Stimulated activated CD8-positive, alpha-beta memory T cell treated with anti-CD3 and anti-CD28 coated beads, Interleukin-7, amount 100 ng/mL, for 4 hours (primary cell): ENCODE measurements at regions not wholly inside any gene's neighbourhood (a gene's known extent, or its start where the extent isn't known, plus 50 kb on each side); places are given as distances from the start of the nearest gene placed in this dataset.

Source experiments
- DNase-seq, 2 donors: peaks; one replicate each; pipeline ENCODE4 v3.0.0-alpha.2; 2020; ENCODE audit warnings: low read depth in 2 of 2

GRCh38 chr12:116456330-116457082 lies 102.7 kb upstream of the MAP1LC3B2 start:
- no peak for DNase-seq

DNA sequence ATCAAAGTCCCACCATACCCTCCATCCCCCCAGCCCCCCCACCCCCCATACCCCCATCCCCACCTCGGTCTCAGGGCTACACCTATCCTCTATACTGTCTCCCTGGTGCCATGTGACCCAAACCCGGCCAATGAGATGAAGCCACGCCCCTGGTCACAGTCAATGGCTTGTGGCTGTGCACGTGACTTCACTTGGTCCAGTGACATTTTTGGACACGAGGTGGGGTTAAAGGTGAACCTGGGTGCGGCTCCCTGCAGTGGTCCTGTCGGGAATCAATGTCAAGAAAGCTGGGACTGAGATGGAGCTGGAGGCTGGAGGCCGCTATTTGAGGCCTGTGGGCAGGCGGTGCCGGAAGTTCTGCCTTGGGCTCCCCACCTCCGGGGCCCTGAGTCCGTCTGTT lies 100.7 kb upstream of the MAP1LC3B2 start:
- DNase-seq = no peak

DNA sequence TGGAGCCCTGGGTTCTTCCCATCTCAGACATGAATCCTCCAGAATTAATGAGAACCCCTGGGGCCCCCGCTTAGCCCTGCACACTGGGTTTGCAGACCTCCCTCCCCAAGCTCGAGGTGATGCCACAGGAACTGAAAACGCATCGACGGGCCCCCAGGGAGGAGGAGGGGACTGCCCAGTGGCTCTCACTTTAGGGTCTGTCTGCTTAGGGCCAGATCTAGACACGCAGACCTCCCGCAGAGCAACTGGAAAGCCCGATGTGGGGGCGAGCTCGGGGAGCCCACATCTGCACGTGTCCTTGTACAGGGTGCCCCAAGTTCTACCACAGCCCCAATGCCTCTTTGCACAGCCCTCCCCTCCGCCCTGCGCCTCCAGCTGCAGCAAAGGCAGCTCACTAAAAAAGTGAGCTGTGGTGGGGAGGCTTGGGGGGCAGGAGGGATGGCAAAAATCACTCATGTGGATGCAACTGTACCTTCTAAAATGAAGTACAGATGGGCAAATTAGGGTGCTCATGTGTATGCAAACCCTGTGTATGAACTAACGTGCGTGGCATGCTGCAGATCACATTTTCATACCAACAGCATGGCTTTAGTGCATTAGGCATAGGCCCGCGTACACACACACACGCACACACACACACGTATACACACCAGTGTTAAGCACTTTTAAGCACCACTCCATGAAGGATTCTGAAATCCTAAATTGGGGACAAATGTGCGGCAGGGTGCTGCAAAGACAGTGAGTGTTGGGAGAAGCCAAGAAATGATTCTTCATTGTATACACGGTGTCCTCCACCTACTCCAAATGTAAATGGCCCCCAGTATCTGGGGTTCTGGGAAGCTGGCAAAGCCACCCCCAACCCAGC lies 99.9 kb upstream of the MAP1LC3B2 start:
- no peak for DNase-seq

- DNase-seq = no peak
Observed at GRCh38 chr12:116459916-116460663, 99.1 kb upstream of the MAP1LC3B2 start.

DNA sequence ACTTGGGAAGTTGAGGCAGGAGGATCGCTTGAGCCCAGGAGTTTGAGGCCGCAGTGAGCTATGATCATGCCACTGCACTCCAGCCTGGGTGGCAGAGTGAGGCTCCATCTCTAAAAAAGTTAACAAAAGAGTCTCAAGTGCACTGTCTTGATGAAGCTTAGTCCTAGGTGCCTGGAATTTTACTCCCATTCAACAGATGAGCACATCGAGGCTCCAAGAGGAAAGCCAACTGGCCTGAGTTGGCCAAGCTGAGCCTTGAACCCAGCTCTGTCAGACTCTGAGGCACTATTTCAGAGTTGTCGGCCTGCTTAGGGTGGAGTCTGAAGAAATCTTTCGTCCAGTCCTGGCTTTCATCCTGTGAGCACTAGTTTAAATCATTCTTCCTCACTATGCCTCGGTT lies 98.1 kb upstream of the MAP1LC3B2 start:
- no peak for DNase-seq

GRCh38 chr12:116463366-116463765 lies 95.8 kb upstream of the MAP1LC3B2 start:
- DNase-seq = no peak

DNA sequence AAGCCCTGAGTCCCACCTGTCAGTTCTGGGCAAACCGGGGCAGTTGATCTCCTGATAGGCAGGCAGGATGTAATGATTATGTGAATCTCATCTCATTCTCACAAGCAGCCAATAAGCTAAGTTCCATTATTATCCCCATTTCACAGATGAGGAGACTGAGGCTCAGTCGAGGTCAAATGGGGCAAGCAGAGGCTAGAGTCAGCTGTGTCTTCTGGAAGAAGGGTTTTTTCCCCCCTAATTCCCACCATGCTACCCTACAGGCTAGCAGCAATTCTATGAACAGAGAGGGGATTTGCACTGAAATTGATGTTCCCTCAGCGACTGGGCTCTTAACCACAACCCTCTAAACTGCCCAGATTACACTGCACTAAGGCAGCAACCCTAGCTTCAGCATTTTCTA lies 93.8 kb upstream of the MAP1LC3B2 start:
- DNase-seq = no peak

DNA sequence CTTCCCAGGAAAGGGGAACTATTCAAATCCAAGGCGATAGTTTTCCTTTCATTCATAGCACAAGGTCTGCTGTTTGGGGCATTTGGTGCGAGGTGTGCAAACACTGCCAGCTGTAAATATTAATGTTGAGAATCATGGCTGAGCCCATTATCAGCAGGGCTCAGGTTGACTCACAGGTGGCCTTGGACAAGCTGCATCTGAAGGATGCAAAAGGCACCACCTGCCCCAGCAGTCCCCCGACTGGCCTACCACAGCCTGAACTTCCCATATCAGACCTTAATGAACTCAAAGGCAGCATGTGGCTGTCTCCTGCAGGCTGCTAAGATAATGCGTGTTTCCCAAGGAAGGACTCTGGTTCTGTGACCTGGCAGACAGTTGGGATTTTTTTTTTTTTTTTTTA lies 93.3 kb upstream of the MAP1LC3B2 start:
- no peak for DNase-seq

GRCh38 chr12:116466536-116466935 lies 92.6 kb upstream of the MAP1LC3B2 start:
- DNase-seq = no peak

DNA sequence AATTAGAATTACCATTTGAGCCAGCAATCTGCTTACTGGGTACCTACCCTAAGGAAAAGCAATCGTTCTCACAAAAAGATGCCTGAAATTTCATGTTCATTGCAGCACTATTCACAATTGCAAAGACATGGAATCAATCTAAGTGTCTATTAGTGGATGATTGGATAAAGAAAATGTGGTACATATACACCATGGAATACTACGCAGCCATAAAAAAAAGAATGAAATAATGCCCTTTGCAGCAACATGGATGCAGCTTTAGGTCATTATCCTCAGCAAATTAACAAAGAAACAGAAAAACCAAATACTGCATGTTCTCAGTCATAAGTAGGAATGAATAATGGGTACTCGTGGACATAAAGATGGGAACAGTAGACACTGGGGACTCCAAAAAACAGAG lies 89.8 kb upstream of the MAP1LC3B2 start:
- no peak for DNase-seq

- no peak for DNase-seq
Observed at GRCh38 chr12:116471544-116471943, 87.6 kb upstream of the MAP1LC3B2 start.

- DNase-seq = no peak
Observed at GRCh38 chr12:116472193-116472592, 87.0 kb upstream of the MAP1LC3B2 start.

DNA sequence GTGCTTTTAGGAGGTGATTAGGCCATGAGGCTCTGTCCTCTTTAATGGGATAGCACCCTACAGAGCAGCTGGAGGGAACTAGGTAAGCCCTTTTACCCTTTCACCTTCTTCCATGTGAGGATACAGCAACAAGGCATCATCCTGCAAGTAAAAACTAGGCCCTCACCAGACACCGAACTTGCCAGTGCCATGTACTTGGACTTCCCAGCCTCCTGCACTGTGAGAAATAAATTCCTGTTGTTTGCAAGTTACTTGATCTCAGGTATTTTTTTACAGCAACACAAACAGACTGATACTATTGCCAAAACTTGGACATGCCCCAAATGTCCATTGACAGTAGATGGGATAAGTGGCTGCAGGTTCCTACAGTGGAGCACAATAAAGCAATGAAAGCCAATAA lies 85.8 kb upstream of the MAP1LC3B2 start:
- DNase-seq = no peak

GRCh38 chr12:116474331-116474730 lies 84.8 kb upstream of the MAP1LC3B2 start:
- no peak for DNase-seq

DNA sequence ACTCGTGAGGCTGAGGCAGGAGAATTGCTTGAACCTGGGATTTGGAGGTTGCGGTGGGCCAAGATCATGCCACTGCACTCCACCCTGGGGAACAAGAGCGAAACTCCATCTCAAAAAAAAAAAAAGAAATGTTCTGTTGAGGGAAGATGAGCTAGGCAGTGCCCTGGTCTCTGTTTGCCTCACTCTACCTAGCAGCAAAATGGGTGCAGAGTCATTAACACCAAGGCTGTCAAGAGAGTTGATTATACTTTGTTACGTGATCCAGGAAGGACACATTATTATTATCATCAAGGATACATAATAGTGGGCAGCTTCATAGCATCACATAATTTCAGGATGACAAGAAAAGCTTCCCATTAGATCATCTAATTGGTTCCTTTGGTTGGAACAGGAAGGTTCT lies 84.3 kb upstream of the MAP1LC3B2 start:
- no peak for DNase-seq

- DNase-seq = no peak
Observed at GRCh38 chr12:116476227-116476822, 82.9 kb upstream of the MAP1LC3B2 start.

DNA sequence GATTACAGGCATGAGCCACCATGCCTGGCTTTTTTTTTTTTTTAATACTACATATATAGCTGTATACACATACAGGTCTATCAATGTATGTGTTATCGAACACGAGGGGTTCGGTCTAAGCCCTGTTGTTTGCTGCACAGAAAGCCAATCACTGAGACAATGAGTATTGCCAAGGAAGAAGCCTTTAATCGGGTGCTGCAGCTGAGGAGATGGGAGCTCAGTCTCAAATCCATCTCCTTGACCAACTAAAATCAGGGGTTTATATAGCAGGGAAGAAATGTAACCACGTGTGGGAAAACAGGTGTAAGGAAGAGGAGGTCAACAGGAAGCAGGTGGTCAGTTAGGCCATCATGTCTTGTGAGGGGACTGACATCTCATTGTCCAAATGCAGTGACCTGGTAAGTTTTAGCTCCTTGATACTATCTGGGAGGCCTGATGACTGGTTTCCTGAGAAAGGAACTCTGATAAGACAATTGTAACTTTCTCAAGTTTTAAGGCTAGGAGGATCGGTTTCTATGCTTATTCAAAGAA lies 80.9 kb upstream of the MAP1LC3B2 start:
- no peak for DNase-seq

- DNase-seq = no peak
Observed at GRCh38 chr12:116480210-116480810, 78.9 kb upstream of the MAP1LC3B2 start.

DNA sequence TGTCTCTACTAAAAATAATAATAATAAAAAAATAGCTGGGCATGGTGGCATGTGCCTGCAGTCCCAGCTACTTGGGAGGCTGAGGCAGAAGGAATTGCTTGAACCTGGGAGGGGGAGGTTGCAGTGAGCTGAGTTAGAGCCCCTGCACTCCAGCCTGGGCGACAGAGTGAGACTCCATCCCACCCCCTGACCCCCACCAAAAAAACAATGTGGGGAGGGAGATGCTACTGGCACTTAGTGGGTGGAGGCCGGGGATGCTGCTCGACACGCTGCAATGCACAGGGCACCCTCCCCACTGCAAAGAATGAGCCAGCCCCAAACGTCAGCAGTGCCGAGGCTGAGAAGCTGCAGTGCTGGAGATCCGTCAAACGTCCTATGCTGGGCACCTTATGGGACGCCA lies 77.5 kb upstream of the MAP1LC3B2 start:
- no peak for DNase-seq

GRCh38 chr12:116482179-116482578 lies 77.0 kb upstream of the MAP1LC3B2 start:
- DNase-seq = no peak

GRCh38 chr12:116482859-116483258 lies 76.3 kb upstream of the MAP1LC3B2 start:
- DNase-seq = no peak
